ENCODE measurements at regions not wholly inside any gene's neighbourhood (a gene's known extent, or its start where the extent isn't known, plus 50 kb on each side); places are given as distances from the start of the nearest gene placed in this dataset.

- TF ChIP-seq ZNF318 (CRISPR knock-in tag; IDR thresholded peaks at IDR 0.05) (peak; percentile 56; the same call in 1 of the 2 replicates), ZSCAN29 (CRISPR knock-in tag; conservative IDR thresholded peaks at IDR 0.05) (0 out of 2 replicates have a peak, but pooled peaks have one; percentile 33), RARA (CRISPR knock-in tag; IDR thresholded peaks at IDR 0.05) (0 out of 2 replicates have a peak, but pooled peaks have one; percentile 15), ATAD3A (CRISPR knock-in tag; IDR thresholded peaks at IDR 0.05) (no peak), ATF6 (CRISPR knock-in tag; conservative IDR thresholded peaks at IDR 0.05) (no peak), SRSF4 (IDR thresholded peaks at IDR 0.05; ENCODE audit: low read depth, low read length, poor library complexity, severe bottlenecking) (no peak), ZNF839 (CRISPR knock-in tag; IDR thresholded peaks at IDR 0.05; ENCODE audit: borderline replicate concordance) (0 out of 2 replicates have a peak, but pooled peaks have one; percentile 25), MTERF4 (CRISPR knock-in tag; IDR thresholded peaks at IDR 0.05) (0 out of 2 replicates have a peak, but pooled peaks have one; percentile 80), ZNF75D (CRISPR knock-in tag; IDR thresholded peaks at IDR 0.05; ENCODE audit: borderline replicate concordance) (no peak), HNF1A (IDR thresholded peaks at IDR 0.05; ENCODE audit: low read depth) (no peak), HNF1A (CRISPR knock-in tag; IDR thresholded peaks at IDR 0.05; ENCODE audit: borderline replicate concordance) (0 out of 2 replicates have a peak, but pooled peaks have one; percentile 9)
Observed at GRCh38 chr4:57163530-57164459, 53.6 kb upstream of the IGFBP7 start (continued).

Measured in HepG2 (cell line).